Keratinocyte (primary cell): ENCODE measurements at regions not wholly inside any gene's neighbourhood (a gene's known extent, or its start where the extent isn't known, plus 50 kb on each side); places are given as distances from the start of the nearest gene placed in this dataset.

ENCODE experiments used
- DNase-seq: peaks from one replicate; pipeline ENCODE4 v3.0.0-alpha.2; 2011; ENCODE audit warnings: low read depth, missing footprints, low spot score
- FAIRE-seq: peaks from 2 replicates; lab custom pipeline; 2011; peaks lifted over from hg19 to GRCh38; lab: Jason Lieb, UNC
- H2AFZ ChIP-seq: 2 replicates; pipeline ENCODE4 v1.6.0; 2012; ENCODE audit warnings: low read length, control low read depth, inconsistent platforms; ENCODE audit not compliant: control insufficient read depth
- H3K27ac ChIP-seq: 2 replicates; pipeline ENCODE4 v1.5.1; 2011; ENCODE audit warnings: low read length; ENCODE audit not compliant: control insufficient read depth, insufficient read depth
- H3K27me3 ChIP-seq: 3 replicates; pipeline ENCODE4 v1.6.0; 2011; ENCODE audit warnings: low read length; ENCODE audit not compliant: control insufficient read depth, insufficient read depth; ENCODE audit errors: extremely low read depth
- H3K36me3 ChIP-seq, 2 experiments: 2 replicates in 1 of 2; 3 replicates in 1 of 2; pipeline ENCODE4 v1.5.1; 2011; ENCODE audit warnings: low read length in 2 of 2, mild to moderate bottlenecking in 1 of 2; ENCODE audit not compliant: control insufficient read depth in 2 of 2, insufficient read depth in 2 of 2; ENCODE audit errors: extremely low read depth in 1 of 2
- H3K4me1 ChIP-seq: 3 replicates; pipeline ENCODE4 v1.5.1; 2011; ENCODE audit warnings: low read length; ENCODE audit not compliant: control insufficient read depth, insufficient read depth; ENCODE audit errors: extremely low read depth
- H3K4me2 ChIP-seq: 3 replicates; pipeline ENCODE4 v1.6.0; 2011; ENCODE audit warnings: low read depth, low read length; ENCODE audit not compliant: control insufficient read depth, insufficient read depth; ENCODE audit errors: extremely low read depth
- H3K4me3 ChIP-seq, 3 experiments: fragments of 200-600 bp in 1 of 3; sonication (generic) in 1 of 3; 2 replicates in 2 of 3; 3 replicates in 1 of 3; pipeline ENCODE4 v1.5.1; 2011 to 2016; ENCODE audit warnings: low read length in 3 of 3, mild to moderate bottlenecking in 3 of 3, control low read depth in 2 of 3, inconsistent platforms in 1 of 3, low read depth in 1 of 3, mixed read lengths in 1 of 3, mixed run types in 1 of 3, moderate library complexity in 1 of 3; ENCODE audit not compliant: control insufficient read depth in 2 of 3, insufficient read depth in 2 of 3; ENCODE audit errors: extremely low read depth in 1 of 3
- H3K79me2 ChIP-seq: 2 replicates; pipeline ENCODE4 v1.6.0; 2012; ENCODE audit warnings: low read length; ENCODE audit not compliant: control insufficient read depth, insufficient read depth
- H3K9ac ChIP-seq: 3 replicates; pipeline ENCODE4 v1.6.0; 2011; ENCODE audit warnings: low read length; ENCODE audit not compliant: control insufficient read depth, insufficient read depth; ENCODE audit errors: extremely low read depth
- H3K9me1 ChIP-seq: 3 replicates; pipeline ENCODE4 v1.6.0; 2011; ENCODE audit warnings: low read length; ENCODE audit not compliant: control insufficient read depth, insufficient read depth; ENCODE audit errors: extremely low read depth
- H3K9me3 ChIP-seq: 2 replicates; pipeline ENCODE4 v1.5.1; 2012; ENCODE audit warnings: low read depth, low read length; ENCODE audit not compliant: control insufficient read depth
- H4K20me1 ChIP-seq: 3 replicates; pipeline ENCODE4 v1.6.0; 2011; ENCODE audit warnings: low read length; ENCODE audit not compliant: control insufficient read depth, insufficient read depth; ENCODE audit errors: extremely low read depth
- CTCF ChIP-seq, 3 experiments: IDR thresholded peaks in 1 of 3; conservative IDR thresholded peaks in 1 of 3; optimal IDR thresholded peaks in 1 of 3; 2 replicates in 2 of 3; 3 replicates in 1 of 3; pipeline versions ENCODE3 to v1.5.1; 2011; ENCODE audit warnings: low read length in 3 of 3, mild to moderate bottlenecking in 3 of 3, moderate library complexity in 2 of 3, control low read depth in 1 of 3, inconsistent platforms in 1 of 3; ENCODE audit not compliant: insufficient read depth in 2 of 3; ENCODE audit errors: extremely low read depth in 1 of 3
- EZH2 ChIP-seq: IDR thresholded peaks from one replicate; pipeline ENCODE4 v1.6.1; 2012; ENCODE audit warnings: inconsistent platforms, mild to moderate bottlenecking, low read length, moderate library complexity
- dilution Hi-C: fragments of 300-500 bp; cut with MboI; formaldehyde crosslinking; loops from one replicate; pipeline ENCODE4 v1.7.0; 2020; ENCODE audit warnings: low sequenced_read_pairs; ENCODE audit not compliant: extremely low pct_ligation_motif_present

- no peak for TF ChIP-seq EZH2
- TF ChIP-seq CTCF (optimal IDR thresholded peaks at IDR 0.05 in 1 of 3, IDR thresholded peaks at IDR 0.05 in 1 of 3, conservative IDR thresholded peaks at IDR 0.05 in 1 of 3; ENCODE audit: extremely low read depth in 1 of 3, insufficient read depth in 2 of 3, low read length in 3 of 3) = no peak
- H4K20me1 ChIP-seq = no peaks in the 10 kb centered on the region
- no peak overlapping the region for H3K27ac ChIP-seq
- no peak overlapping the region for H3K4me3 ChIP-seq
- no peak for DNase-seq
- no peaks in the 10 kb centered on the region for H3K79me2 ChIP-seq
- no peak overlapping the region for H3K9ac ChIP-seq
- no peak overlapping the region for H2AFZ ChIP-seq
- no peaks in the 10 kb centered on the region for H3K4me1 ChIP-seq
- H3K9me1 ChIP-seq = no peaks in the 10 kb centered on the region
- no peaks in the 10 kb centered on the region for H3K36me3 ChIP-seq
- dilution Hi-C loops = no loop called here
- H3K4me2 ChIP-seq = no peak overlapping the region
- no peaks in the 10 kb centered on the region for H3K9me3 ChIP-seq
- H3K27me3 ChIP-seq = no peaks in the 10 kb centered on the region
- no peak for FAIRE-seq
Measured at GRCh38 chr3:178342111-178342510, 194.1 kb upstream of the KCNMB2 start.

- DNase-seq (no peak), FAIRE-seq (no peak)
- H3K27me3 ChIP-seq = no peaks in the 10 kb centered on the region
- no peak overlapping the region for H3K9ac ChIP-seq
- no peak overlapping the region for H3K27ac ChIP-seq
- H3K9me1 ChIP-seq = no peaks in the 10 kb centered on the region
- no peaks in the 10 kb centered on the region for H4K20me1 ChIP-seq
- dilution Hi-C loops = no loop called here
- no peaks in the 10 kb centered on the region for H3K4me1 ChIP-seq
- TF ChIP-seq EZH2 = no peak
- TF ChIP-seq CTCF (optimal IDR thresholded peaks at IDR 0.05 in 1 of 3, IDR thresholded peaks at IDR 0.05 in 1 of 3, conservative IDR thresholded peaks at IDR 0.05 in 1 of 3; ENCODE audit: extremely low read depth in 1 of 3, insufficient read depth in 2 of 3, low read length in 3 of 3) = no peak
- H3K79me2 ChIP-seq = no peaks in the 10 kb centered on the region
- no peak overlapping the region for H3K4me2 ChIP-seq
- H3K9me3 ChIP-seq = no peaks in the 10 kb centered on the region
- no peak overlapping the region for H2AFZ ChIP-seq
- no peaks in the 10 kb centered on the region for H3K36me3 ChIP-seq
- H3K4me3 ChIP-seq = no peak overlapping the region
Measured at GRCh38 chr3:178343433-178344038, 192.7 kb upstream of the KCNMB2 start.
